ENCODE measurements at regions not wholly inside any gene's neighbourhood (a gene's known extent, or its start where the extent isn't known, plus 50 kb on each side); places are given as distances from the start of the nearest gene placed in this dataset.
A peak's percentile ranks its signal among the peaks of the same experiment; 100 is the strongest.

DNA sequence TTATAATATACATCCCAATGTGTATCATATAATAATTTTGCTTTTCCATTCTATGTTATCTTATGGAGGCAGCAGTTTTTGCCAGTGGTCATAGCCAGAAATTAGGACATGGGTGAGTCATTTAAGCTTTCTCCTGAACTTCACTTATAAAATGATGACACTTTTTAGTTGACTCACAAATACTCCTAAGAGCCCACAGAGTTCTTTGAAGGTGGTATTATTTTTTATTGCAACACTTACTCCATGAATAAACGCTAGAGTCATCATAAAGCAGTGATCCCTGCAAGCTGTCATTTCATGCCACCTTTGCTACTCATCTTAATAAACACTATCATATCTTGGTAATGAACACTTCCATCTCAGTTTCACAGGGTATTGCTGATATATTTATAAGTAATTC, 69.9 kb upstream of the MAPRE2 start:
- no peak overlapping the region for H3K27ac Mint-ChIP-seq
- no peaks in the 10 kb centered on the region for H3K27me3 Mint-ChIP-seq
- H3K36me3 Mint-ChIP-seq = peaks cover 2% of the 10 kb centered on the region
- H3K4me3 Mint-ChIP-seq = no peak overlapping the region
- H3K9me3 Mint-ChIP-seq (ENCODE audit: low read depth) = no peaks in the 10 kb centered on the region
- peaks cover 5% of the 10 kb centered on the region for H3K4me1 Mint-ChIP-seq (ENCODE audit: low read depth)

DNA sequence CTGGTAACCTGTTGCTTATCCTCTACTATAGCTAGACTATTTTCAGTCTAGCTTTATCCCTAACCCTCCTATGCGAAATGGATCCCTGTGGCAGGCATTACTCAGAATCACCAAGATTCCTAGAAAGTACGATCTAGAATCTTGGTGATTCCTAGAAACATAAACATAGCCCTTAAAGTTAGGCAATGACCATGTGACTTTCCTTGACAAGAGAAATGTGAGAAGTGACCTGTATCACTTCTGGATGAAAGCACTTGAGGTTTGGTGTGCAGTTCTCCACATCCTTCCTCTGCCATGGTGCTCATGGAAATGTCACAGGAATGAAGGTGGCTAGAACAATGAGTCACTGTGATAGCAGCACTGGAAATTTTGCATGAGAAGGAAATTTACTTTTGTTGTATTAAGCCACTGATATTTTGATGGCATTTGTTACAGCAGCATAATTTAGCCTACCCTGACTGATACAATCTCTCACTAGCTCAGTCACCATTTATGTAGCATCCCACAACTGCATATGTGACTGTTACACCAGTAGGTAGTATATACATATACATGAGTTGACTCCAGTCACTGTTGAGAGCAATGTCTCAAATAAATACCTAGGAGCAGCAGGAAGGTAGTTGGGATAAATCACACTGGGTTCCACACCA, 68.3 kb upstream of the MAPRE2 start:
- Mint-ChIP-seq H3K36me3 (peaks cover 2% of the 10 kb centered on the region), H3K4me1 (ENCODE audit: low read depth) (peaks cover 8% of the 10 kb centered on the region), H3K27ac (no peak overlapping the region), H3K27me3 (no peaks in the 10 kb centered on the region), H3K9me3 (ENCODE audit: low read depth) (no peaks in the 10 kb centered on the region), H3K4me3 (no peak overlapping the region)

DNA sequence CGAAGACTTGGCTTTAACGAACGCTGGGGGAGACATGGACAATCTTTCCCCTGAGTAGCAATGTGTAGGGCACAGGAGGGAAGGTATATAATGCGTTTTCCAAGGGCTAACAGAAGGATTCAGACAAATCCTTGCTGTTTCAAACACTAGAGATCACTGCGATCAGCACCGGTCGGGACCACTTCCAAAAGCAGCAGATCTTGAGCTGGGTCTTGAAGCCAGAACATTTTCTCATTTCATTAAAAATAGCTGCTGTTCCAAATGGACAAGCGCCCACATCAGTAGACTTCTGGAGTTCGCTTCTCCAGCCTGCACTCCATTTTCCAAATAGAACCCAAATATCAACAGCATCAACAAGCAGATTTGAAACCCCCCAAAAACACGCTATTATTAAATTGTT, 65.1 kb upstream of the MAPRE2 start:
- peaks cover 2% of the 10 kb centered on the region for H3K36me3 Mint-ChIP-seq
- H3K4me3 Mint-ChIP-seq = peak overlapping the region; percentile 88
- no peaks in the 10 kb centered on the region for H3K9me3 Mint-ChIP-seq (ENCODE audit: low read depth)

DNA sequence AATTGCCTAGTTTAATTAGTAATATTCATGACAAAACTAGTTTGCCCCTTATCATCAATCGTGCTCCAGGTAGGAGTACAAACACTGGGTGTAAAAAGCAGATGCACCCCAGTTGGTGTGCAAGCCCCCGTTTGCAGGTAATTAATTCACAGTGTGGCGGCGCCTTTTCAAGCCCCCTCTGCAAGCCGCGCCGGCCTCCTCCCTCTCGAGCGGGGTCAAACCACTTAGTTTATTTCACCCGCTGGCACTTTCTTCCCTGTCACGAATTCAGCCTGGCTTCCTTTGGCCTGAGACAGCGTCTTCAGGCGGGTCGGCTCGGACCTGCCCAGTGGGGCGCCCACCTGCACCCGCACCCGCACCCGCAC, 64.7 kb upstream of the MAPRE2 start:
- no peak overlapping the region for H3K27ac Mint-ChIP-seq
- H3K4me1 Mint-ChIP-seq (ENCODE audit: low read depth) = peaks cover 24% of the 10 kb centered on the region
- no peaks in the 10 kb centered on the region for H3K27me3 Mint-ChIP-seq
- H3K36me3 Mint-ChIP-seq = peaks cover 2% of the 10 kb centered on the region
- peak overlapping the region; percentile 88 for H3K4me3 Mint-ChIP-seq
- no peaks in the 10 kb centered on the region for H3K9me3 Mint-ChIP-seq (ENCODE audit: low read depth)

More for the DNA sequence above, 65.1 kb upstream of the MAPRE2 start:
- peaks cover 24% of the 10 kb centered on the region for H3K4me1 Mint-ChIP-seq (ENCODE audit: low read depth)
- H3K27me3 Mint-ChIP-seq = no peaks in the 10 kb centered on the region
- no peak overlapping the region for H3K27ac Mint-ChIP-seq

DNA sequence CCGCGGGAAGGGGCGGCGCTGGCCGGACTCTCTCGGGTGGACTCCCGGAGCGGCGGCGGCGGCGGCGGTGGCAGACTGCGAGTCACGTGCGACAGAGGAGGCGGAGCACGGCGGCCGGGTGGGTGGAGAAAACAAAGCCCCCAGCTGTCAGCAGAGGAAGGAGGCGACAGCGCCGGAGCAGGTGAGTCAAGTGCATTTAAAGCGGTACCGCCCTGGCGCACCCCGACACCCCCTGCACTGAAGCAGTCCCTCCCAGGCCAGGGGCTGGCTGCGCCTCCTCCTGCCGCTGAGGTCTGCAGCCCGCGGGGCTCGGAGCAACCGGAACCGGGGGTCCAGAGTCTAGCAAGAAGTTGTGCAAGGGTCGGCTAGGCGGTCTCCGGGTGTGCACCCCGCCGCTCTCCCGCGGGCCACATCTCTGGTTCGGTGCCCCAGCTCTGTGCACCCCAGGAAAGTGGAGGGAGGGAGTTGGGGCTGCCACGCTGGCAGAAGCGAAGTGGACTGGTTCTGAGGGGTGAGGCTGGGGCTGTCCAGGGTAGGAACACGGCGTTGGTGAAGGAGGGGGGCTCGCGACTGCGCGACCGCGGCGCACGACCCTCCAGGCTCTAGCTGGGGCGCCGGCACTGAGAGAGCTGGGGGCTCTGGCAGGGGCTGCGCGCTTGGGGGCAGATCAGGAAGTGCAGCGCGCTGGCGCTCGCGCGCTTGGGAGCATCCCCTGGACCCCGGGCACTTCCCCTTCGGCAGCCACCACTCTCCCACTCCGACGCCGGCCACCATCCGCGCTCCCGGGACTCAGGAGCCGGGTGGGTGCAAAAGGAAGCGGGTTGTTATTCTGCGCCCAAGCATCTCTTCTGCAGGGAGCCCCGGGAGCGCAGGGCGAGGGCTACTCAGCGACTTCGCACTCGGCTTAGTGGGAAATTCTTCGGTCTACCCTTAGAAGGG, 64.0 kb upstream of the MAPRE2 start:
- Mint-ChIP-seq H3K4me3 (peak overlapping the region; percentile 88), H3K27ac (peak overlapping the region; percentile 30), H3K27me3 (no peaks in the 10 kb centered on the region), H3K4me1 (ENCODE audit: low read depth) (peaks cover 24% of the 10 kb centered on the region), H3K36me3 (peaks cover 2% of the 10 kb centered on the region), H3K9me3 (ENCODE audit: low read depth) (no peaks in the 10 kb centered on the region)

DNA sequence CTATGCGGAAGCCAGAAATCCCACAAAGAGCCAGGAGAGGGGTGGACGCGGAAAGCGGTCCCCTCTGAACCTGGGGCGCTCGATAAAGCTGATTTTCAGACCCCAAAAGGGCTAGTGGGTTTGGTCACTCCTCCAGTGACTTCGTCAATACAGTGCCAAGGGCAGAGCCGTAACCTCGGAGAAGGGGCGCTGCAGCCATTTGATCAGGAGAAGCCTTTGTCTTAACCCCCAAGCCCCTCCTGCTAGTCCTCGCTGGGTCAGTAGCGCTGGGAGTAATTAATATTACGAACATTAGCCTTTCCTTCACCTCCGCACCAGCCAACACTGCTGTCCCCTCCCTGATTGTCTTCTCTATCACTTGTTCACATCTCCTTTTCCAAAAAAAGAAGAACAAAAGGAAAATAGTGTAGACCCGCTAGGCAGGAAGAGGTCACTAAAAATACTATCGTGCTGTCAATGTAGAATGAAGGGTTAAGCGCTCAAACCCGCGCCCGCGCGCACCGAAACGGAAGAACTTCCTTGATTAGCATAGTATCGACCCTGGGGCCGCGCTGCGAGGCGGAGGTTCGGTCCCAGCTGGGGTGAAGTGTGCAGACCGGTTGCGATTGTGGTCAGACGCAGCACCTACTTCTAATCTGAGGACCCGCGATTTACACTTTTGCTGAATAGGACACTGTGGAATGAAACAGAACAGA, 63.2 kb upstream of the MAPRE2 start:
- no peaks in the 10 kb centered on the region for H3K9me3 Mint-ChIP-seq (ENCODE audit: low read depth)
- H3K27me3 Mint-ChIP-seq = no peaks in the 10 kb centered on the region
- peaks cover 2% of the 10 kb centered on the region for H3K36me3 Mint-ChIP-seq
- peak overlapping the region; percentile 90 for H3K27ac Mint-ChIP-seq
- peaks cover 24% of the 10 kb centered on the region for H3K4me1 Mint-ChIP-seq (ENCODE audit: low read depth)
- peak overlapping the region; percentile 88 for H3K4me3 Mint-ChIP-seq

DNA sequence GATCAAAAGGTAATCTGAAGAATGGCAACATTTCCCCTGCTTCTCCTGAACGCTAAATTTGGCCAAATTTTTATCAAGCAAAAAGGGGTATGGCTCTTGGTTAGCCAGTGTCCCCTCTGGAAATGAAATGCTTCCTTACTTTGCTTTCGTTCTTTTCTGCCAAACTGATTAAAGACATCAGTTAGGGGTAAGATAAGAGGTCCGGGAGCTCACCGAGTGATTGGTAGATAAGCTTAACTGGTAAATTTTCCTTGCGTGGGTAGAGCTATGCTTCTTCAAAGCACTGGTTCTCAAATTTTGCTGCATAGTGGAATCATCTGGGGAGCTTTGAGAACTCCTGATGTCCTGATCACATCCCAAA, 62.7 kb upstream of the MAPRE2 start:
- Mint-ChIP-seq H3K4me1 (ENCODE audit: low read depth) (peaks cover 24% of the 10 kb centered on the region), H3K36me3 (no peaks in the 10 kb centered on the region), H3K4me3 (peak overlapping the region; percentile 88), H3K27me3 (no peaks in the 10 kb centered on the region), H3K27ac (peak overlapping the region; percentile 90), H3K9me3 (ENCODE audit: low read depth) (no peaks in the 10 kb centered on the region)

DNA sequence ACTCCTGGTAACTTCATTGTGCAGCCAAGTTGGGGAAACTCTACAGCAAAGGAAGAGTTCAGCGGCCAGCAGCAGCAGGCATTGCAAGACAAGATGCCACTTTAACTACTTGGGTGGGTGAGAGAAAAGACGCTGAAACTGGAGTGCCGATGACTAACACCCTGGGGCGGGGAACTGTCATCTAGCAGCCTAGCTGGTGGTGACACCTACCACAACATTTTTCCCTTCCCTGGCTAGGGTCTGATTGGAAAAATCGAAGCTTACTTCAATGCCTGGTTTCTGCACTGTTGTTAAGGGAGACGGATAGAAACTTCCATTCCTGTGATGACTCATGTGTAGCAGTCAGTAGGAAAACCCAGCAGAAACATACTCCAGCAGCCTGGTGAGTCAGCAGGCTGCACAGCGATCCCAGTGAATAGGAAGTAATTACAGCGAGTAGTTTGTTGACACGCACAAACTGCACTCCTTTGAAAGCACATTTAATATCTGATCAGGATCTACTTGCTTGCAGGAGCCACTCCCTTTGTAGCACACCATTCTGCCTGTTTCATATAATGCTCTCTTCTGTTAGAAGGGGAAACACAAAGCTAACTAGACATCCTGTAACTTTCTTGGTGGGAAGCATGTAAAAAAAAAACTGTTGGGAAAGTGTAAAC, 62.1 kb upstream of the MAPRE2 start:
- no peaks in the 10 kb centered on the region for H3K9me3 Mint-ChIP-seq (ENCODE audit: low read depth)
- H3K27me3 Mint-ChIP-seq = no peaks in the 10 kb centered on the region

DNA sequence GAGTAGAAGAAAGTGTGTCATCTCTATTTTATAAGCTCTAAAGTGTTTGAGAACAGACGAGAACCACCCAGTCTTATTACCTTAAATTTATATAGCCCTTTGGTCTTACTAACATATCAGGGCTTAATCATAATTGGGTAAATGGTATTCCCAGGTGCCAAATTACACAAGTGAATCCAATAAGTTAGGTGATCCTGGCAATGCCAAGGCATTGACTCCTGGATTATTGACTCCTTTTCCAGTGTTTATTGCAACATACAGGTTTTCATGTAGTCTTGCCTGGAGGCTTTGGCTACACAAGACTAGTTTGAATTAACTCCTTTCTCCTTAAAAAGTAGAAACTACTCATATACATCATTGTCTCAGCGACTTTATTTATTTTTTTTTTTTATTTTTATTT, 59.7 kb upstream of the MAPRE2 start:
- no peak overlapping the region for H3K4me3 Mint-ChIP-seq
- no peaks in the 10 kb centered on the region for H3K9me3 Mint-ChIP-seq (ENCODE audit: low read depth)
- H3K27ac Mint-ChIP-seq = no peak overlapping the region
- peaks cover 17% of the 10 kb centered on the region for H3K4me1 Mint-ChIP-seq (ENCODE audit: low read depth)
- no peaks in the 10 kb centered on the region for H3K27me3 Mint-ChIP-seq
- H3K36me3 Mint-ChIP-seq = no peaks in the 10 kb centered on the region

More for the DNA sequence above, 62.1 kb upstream of the MAPRE2 start:
- Mint-ChIP-seq H3K4me1 (ENCODE audit: low read depth) (peaks cover 24% of the 10 kb centered on the region), H3K4me3 (peak overlapping the region; percentile 88), H3K27ac (peak overlapping the region; percentile 90), H3K36me3 (no peaks in the 10 kb centered on the region)

DNA sequence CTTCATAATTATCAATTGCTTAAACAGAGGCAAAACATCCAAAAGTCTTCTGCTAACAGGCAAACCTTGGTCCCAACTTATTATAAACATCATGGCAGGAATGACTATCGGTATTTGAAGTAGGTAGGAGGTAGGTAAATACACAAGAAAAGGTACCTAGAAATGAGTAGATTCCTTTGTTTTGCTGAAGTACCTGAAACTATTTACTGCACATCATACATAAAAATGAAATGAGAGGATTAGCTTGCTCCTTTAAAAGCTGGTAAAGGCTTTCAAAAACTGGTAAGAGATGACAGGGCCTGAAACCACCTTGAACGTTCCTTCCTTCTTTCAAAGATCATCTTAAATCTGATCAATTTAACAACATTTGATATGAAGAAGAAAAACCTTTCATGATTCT, 55.2 kb upstream of the MAPRE2 start:
- Mint-ChIP-seq H3K4me1 (ENCODE audit: low read depth) (no peaks in the 10 kb centered on the region), H3K27ac (no peak overlapping the region), H3K27me3 (no peaks in the 10 kb centered on the region), H3K9me3 (ENCODE audit: low read depth) (no peaks in the 10 kb centered on the region), H3K4me3 (no peak overlapping the region), H3K36me3 (peaks cover 3% of the 10 kb centered on the region)

DNA sequence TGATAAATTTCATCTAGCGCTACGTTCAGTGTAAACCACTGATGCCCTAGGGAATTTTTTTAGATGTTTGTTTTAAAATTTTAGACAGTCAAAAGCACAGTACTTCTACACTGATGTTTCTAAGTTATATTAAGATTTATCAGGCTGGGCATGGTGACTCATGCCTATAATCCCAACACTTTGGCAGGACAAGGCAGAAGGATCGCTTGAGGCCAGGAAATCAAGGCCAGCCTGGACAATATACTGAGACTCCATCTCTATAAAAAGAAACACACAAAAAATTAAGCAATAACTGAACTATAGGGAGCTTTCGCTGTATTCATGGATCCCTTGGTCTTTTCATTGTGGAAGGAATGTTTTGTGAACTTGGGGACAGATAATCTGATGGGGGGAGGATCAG, 50.6 kb upstream of the MAPRE2 start:
- peaks cover 10% of the 10 kb centered on the region for H3K36me3 Mint-ChIP-seq

DNA sequence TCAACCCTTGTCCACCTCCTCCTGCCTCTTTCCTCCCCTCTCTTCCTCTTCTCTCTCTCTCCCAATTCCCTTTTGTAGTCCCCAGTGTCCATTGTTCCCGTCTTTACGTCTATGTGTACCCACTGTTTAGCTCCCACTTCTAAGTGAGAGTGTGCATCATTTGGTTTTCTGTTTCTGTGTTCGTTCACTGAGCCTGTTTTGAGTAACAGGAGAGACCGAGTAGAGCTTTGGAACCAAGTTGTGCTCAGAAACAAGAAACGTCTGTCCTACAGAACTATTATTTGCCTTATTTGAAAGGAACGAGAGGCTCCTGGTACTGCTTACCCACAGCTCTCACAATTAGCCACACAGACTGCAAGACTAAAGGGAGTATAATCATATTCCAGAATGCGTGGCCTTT, 50.1 kb upstream of the MAPRE2 start:
- no peak overlapping the region for H3K27ac Mint-ChIP-seq
- no peaks in the 10 kb centered on the region for H3K27me3 Mint-ChIP-seq
- peaks cover 6% of the 10 kb centered on the region for H3K4me1 Mint-ChIP-seq (ENCODE audit: low read depth)
- H3K9me3 Mint-ChIP-seq (ENCODE audit: low read depth) = no peaks in the 10 kb centered on the region
- peaks cover 11% of the 10 kb centered on the region for H3K36me3 Mint-ChIP-seq
- no peak overlapping the region for H3K4me3 Mint-ChIP-seq

More for the DNA sequence above, 50.6 kb upstream of the MAPRE2 start:
- Mint-ChIP-seq H3K27me3 (no peaks in the 10 kb centered on the region), H3K27ac (no peak overlapping the region), H3K4me1 (ENCODE audit: low read depth) (peaks cover 6% of the 10 kb centered on the region), H3K4me3 (no peak overlapping the region), H3K9me3 (ENCODE audit: low read depth) (no peaks in the 10 kb centered on the region)

Measured in activated naive CD8-positive, alpha-beta T cell (primary cell).